GM19238 (cell line): ENCODE measurements at regions not wholly inside any gene's neighbourhood (a gene's known extent, or its start where the extent isn't known, plus 50 kb on each side); places are given as distances from the start of the nearest gene placed in this dataset.
"Not testable (repeated sequence)": the region's sequence is repeated elsewhere in the genome, so short reads cannot be mapped to it uniquely, and the experiment has no call there.

Source experiments
- DNase-seq: peaks from one replicate; pipeline ENCODE4 v3.0.0; 2011; ENCODE audit warnings: low spot score; ENCODE audit not compliant: insufficient read length

DNA sequence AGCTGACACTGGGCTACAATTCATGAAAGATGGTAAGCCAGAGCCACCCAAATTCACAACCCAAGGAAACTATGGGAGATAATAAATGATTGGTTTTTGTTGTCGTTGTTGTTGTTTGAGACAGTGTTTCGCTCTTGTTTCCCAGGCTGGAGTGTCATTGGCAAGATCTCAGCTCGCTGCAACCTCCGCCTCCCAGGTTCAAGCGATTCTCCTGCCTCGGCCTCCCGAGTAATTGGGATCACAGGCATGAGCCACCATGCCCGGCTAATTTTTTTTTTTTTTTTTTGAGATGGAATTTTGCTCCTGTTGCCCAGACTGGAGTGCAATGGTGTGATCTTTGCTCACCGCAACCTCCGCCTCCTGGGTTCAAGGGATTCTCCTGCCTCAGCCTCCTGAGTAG is 65.9 kb upstream of the METTL9 start:
- not testable (repeated sequence) for DNase-seq

- DNase-seq: not testable (repeated sequence)
Observed at GRCh38 chr16:21534561-21534960, 64.8 kb upstream of the METTL9 start.

- DNase-seq: not testable (repeated sequence)
Observed at GRCh38 chr16:21535201-21535600, 64.2 kb upstream of the METTL9 start.

GRCh38 chr16:21536740-21537139 is 62.6 kb upstream of the METTL9 start:
- DNase-seq: not testable (repeated sequence)

- DNase-seq: not testable (repeated sequence)
Observed at GRCh38 chr16:21537598-21537997, 61.8 kb upstream of the METTL9 start.

- DNase-seq: not testable (repeated sequence)
Observed at GRCh38 chr16:21539107-21539618, 60.2 kb upstream of the METTL9 start.

DNA sequence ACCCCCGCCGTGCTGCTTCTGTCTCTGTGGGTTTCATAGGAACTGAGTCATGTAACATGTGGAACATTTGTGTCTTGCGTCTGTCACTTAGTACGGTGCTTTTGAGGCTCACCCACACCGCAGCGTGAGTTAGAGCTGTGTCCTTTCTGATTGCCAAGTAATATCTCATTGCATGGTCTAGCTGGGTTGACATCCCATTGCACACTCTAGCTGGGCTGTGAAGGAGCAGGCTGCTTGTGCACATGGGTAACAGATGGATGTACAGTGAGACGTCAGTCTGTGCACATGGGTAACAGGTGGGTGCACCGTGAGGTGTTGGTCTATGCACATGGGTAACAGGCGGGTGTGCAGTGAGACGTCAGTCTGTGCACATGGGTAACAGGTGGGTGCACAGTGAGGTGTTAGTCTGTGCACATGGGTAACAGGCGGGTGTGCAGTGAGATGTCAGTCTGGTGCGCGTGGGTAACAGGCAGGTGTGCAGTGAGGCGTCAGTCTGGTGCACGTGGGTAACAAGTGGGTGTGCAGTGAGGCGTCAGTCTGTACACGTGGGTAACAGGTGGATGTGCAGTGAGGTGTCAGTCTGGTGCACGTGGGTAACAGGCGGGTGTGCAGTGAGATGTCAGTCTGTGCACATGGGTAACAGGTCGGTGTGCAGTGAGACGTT is 58.5 kb upstream of the METTL9 start:
- peak; percentile 13 for DNase-seq

- DNase-seq: not testable (repeated sequence)
Observed at GRCh38 chr16:21541611-21542051, 57.7 kb upstream of the METTL9 start.

- DNase-seq: not testable (repeated sequence)
Observed at GRCh38 chr16:21542075-21542474, 57.3 kb upstream of the METTL9 start.

- DNase-seq: not testable (repeated sequence)
Observed at GRCh38 chr16:21542491-21543124, 56.8 kb upstream of the METTL9 start.

GRCh38 chr16:21543151-21543836 is 56.1 kb upstream of the METTL9 start:
- DNase-seq: not testable (repeated sequence)

- not testable (repeated sequence) for DNase-seq
Observed at GRCh38 chr16:21545664-21546326, 53.6 kb upstream of the METTL9 start.

- DNase-seq: not testable (repeated sequence)
Observed at GRCh38 chr16:21549396-21549795, 50.0 kb upstream of the METTL9 start.
